ENCODE measurements at regions not wholly inside any gene's neighbourhood (a gene's known extent, or its start where the extent isn't known, plus 50 kb on each side); places are given as distances from the start of the nearest gene placed in this dataset.

GRCh38 chrX:20459410-20460350 is 193.0 kb upstream of the RPS6KA3 start:
- Histone ChIP-seq H4K20me1 (ENCODE audit: insufficient read depth, low read length) (no peaks in the 10 kb centered on the region), H3K4me2 (ENCODE audit: low read length) (no peak overlapping the region), H3K9me3 (ENCODE audit: low read length) (no peaks in the 10 kb centered on the region), H3K9me2 (ENCODE audit: insufficient read depth, low read length) (no peaks in the 10 kb centered on the region), H3K4me1 (ENCODE audit: insufficient read depth, low read length, poor library complexity, severe bottlenecking) (no peaks in the 10 kb centered on the region), H3K79me2 (ENCODE audit: insufficient read depth, low read depth, low read length) (no peaks in the 10 kb centered on the region), H3K36me3 (ENCODE audit: insufficient read depth, low read length) (no peaks in the 10 kb centered on the region), H2AFZ (ENCODE audit: low read length) (no peak overlapping the region), H3K27ac (ENCODE audit: low read depth, low read length, poor library complexity, severe bottlenecking) (no peak overlapping the region), H3K4me3 (ENCODE audit: low read depth, low read length, poor library complexity, severe bottlenecking) (no peak overlapping the region)
- POLR2A ChIA-PET: no interaction called here
- intact Hi-C loops (cut with micrococcal nuclease; ENCODE audit: unreplicated experiment): no loop called here
- TF ChIP-seq EZH2phosphoT487 (IDR thresholded peaks at IDR 0.05; ENCODE audit: borderline replicate concordance, low read depth, low read length) (no peak), CTCF (conservative IDR thresholded peaks at IDR 0.05; ENCODE audit: low read length) (no peak)
- BruUV-seq (replicated peaks): no TSS peak
- no peak for DNase-seq (ENCODE audit: low spot score)
- CTCF ChIA-PET (ENCODE audit: unreplicated experiment): interaction anchor here (0.6 kb wide), 1 partner anchor 52 kb away, joined by 4 read pairs; no protein-coding TSS in a partner anchor

GRCh38 chrX:20456971-20457370 is 190.3 kb upstream of the RPS6KA3 start:
- no TSS peak for BruUV-seq (replicated peaks)
- POLR2A ChIA-PET: no interaction called here
- no peak overlapping the region for H2AFZ ChIP-seq (ENCODE audit: low read length)
- no peaks in the 10 kb centered on the region for H3K36me3 ChIP-seq (ENCODE audit: insufficient read depth, low read length)
- H3K4me2 ChIP-seq (ENCODE audit: low read length): no peak overlapping the region
- H3K9me2 ChIP-seq (ENCODE audit: insufficient read depth, low read length): no peaks in the 10 kb centered on the region
- TF ChIP-seq EZH2phosphoT487 (IDR thresholded peaks at IDR 0.05; ENCODE audit: borderline replicate concordance, low read depth, low read length) (no peak), CTCF (conservative IDR thresholded peaks at IDR 0.05; ENCODE audit: low read length) (no peak)
- intact Hi-C loops (cut with micrococcal nuclease; ENCODE audit: unreplicated experiment): no loop called here
- no peaks in the 10 kb centered on the region for H4K20me1 ChIP-seq (ENCODE audit: insufficient read depth, low read length)
- no peak for DNase-seq (ENCODE audit: low spot score)
- no peaks in the 10 kb centered on the region for H3K9me3 ChIP-seq (ENCODE audit: low read length)
- no peak overlapping the region for H3K27ac ChIP-seq (ENCODE audit: low read depth, low read length, poor library complexity, severe bottlenecking)
- no peaks in the 10 kb centered on the region for H3K4me1 ChIP-seq (ENCODE audit: insufficient read depth, low read length, poor library complexity, severe bottlenecking)
- H3K4me3 ChIP-seq (ENCODE audit: low read depth, low read length, poor library complexity, severe bottlenecking): no peak overlapping the region
- H3K79me2 ChIP-seq (ENCODE audit: insufficient read depth, low read depth, low read length): no peaks in the 10 kb centered on the region
- CTCF ChIA-PET (ENCODE audit: unreplicated experiment): no interaction called here

GRCh38 chrX:20455001-20455400 is 188.3 kb upstream of the RPS6KA3 start:
- BruUV-seq (replicated peaks): no TSS peak
- POLR2A ChIA-PET: interaction anchor here (0.6 kb wide), 1 partner anchor 1426 kb away, joined by 3 read pairs; no protein-coding TSS in a partner anchor
- no peaks in the 10 kb centered on the region for H3K36me3 ChIP-seq (ENCODE audit: insufficient read depth, low read length)
- H3K27ac ChIP-seq (ENCODE audit: low read depth, low read length, poor library complexity, severe bottlenecking): no peak overlapping the region
- no peak for DNase-seq (ENCODE audit: low spot score)
- TF ChIP-seq CTCF (conservative IDR thresholded peaks at IDR 0.05; ENCODE audit: low read length): no peak
- no peak for TF ChIP-seq EZH2phosphoT487 (IDR thresholded peaks at IDR 0.05; ENCODE audit: borderline replicate concordance, low read depth, low read length)
- intact Hi-C loops (cut with micrococcal nuclease; ENCODE audit: unreplicated experiment): no loop called here
- H3K9me3 ChIP-seq (ENCODE audit: low read length): no peaks in the 10 kb centered on the region
- no peaks in the 10 kb centered on the region for H3K79me2 ChIP-seq (ENCODE audit: insufficient read depth, low read depth, low read length)
- H3K4me3 ChIP-seq (ENCODE audit: low read depth, low read length, poor library complexity, severe bottlenecking): no peak overlapping the region
- H3K4me2 ChIP-seq (ENCODE audit: low read length): no peak overlapping the region
- no peaks in the 10 kb centered on the region for H3K9me2 ChIP-seq (ENCODE audit: insufficient read depth, low read length)
- H2AFZ ChIP-seq (ENCODE audit: low read length): no peak overlapping the region
- CTCF ChIA-PET (ENCODE audit: unreplicated experiment): no interaction called here
- H3K4me1 ChIP-seq (ENCODE audit: insufficient read depth, low read length, poor library complexity, severe bottlenecking): no peaks in the 10 kb centered on the region
- no peaks in the 10 kb centered on the region for H4K20me1 ChIP-seq (ENCODE audit: insufficient read depth, low read length)
